ENCODE measurements at regions not wholly inside any gene's neighbourhood (a gene's known extent, or its start where the extent isn't known, plus 50 kb on each side); places are given as distances from the start of the nearest gene placed in this dataset.

DNA sequence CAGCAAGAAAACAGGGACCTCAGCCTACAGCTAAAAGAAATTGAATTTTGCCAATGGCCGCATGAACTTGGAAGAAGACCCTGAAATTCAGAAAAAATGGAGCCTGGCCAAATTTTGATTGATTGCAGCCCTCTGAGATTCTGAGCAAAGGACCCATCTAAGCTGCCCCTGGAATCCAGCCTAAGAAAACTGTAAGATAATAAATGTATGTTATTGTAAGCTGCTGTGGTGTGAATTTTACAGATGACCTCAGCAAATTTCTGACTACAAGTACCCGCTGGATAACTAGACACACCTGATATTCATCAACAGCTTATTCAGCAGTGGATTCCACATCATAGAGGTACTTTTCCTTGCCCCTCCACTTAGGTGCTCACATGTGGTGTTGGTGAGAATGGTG, 119.5 kb upstream of the EPHA5 start:
- CTCF ChIA-PET, result interaction anchor here (0.8 to 1.1 kb wide), 2 partner anchors 14 to 433 kb away, joined by 3 read pairs; no protein-coding TSS in a partner anchor
- POLR2A ChIA-PET, result no interaction called here
- intact Hi-C loops (cut with micrococcal nuclease), result loop anchor here (5.0 kb wide), 1 partner anchor 118 kb away; the partner anchor contains the start of gene EPHA5

More for the DNA sequence above, 119.5 kb upstream of the EPHA5 start:
- Histone ChIP-seq H4K20me1 (replicated peaks; ENCODE audit: control insufficient read depth, extremely low read depth, insufficient read depth, low read length) (no peaks in the 10 kb centered on the region), H3K4me2 (ENCODE audit: insufficient read depth, low read length) (no peak overlapping the region), H3K9me3 (replicated peaks; ENCODE audit: control insufficient read depth, insufficient read depth, low read length) (no peaks in the 10 kb centered on the region), H3K27ac (ENCODE audit: insufficient read depth, low read depth, low read length) (no peak overlapping the region), H3K4me3 (replicated peaks in 1 of 3; ENCODE audit: insufficient read depth in 1 of 3, low read depth in 1 of 3, low read length in 3 of 3) (no peak overlapping the region), H3K36me3 (ENCODE audit: control insufficient read depth in 2 of 2, extremely low read depth in 1 of 2, insufficient read depth in 2 of 2, low read length in 2 of 2) (no peaks in the 10 kb centered on the region), H3K9ac (replicated peaks; ENCODE audit: extremely low read depth, insufficient read depth, low read length) (no peak overlapping the region), H3K27me3 (ENCODE audit: control insufficient read depth in 2 of 2, insufficient read depth in 2 of 2, low read length in 2 of 2) (no peaks in the 10 kb centered on the region), H2AFZ (ENCODE audit: low read depth, low read length) (no peak overlapping the region), H3K4me1 (ENCODE audit: control insufficient read depth, extremely low read depth, insufficient read depth, low read length) (peaks cover 8% of the 10 kb centered on the region), H3K9me1 (replicated peaks; ENCODE audit: control insufficient read depth, extremely low read depth, insufficient read depth, low read length) (no peaks in the 10 kb centered on the region), H3K79me2 (ENCODE audit: control insufficient read depth, insufficient read depth, low read length) (no peaks in the 10 kb centered on the region)
- no TSS peak for BruUV-seq (replicated peaks)
- FAIRE-seq (no peak), DNase-seq (ENCODE audit: low read depth, low spot score) (no peak)
- dilution Hi-C loops (cut with MboI; ENCODE audit: extremely low pct_ligation_motif_present, low sequenced_read_pairs), result no loop called here
- TF ChIP-seq GATA2 (IDR thresholded peaks at IDR 0.05; ENCODE audit: insufficient read depth, insufficient read length, low read depth, low read length) (no peak), FOS (IDR thresholded peaks at IDR 0.05; ENCODE audit: borderline replicate concordance, insufficient read depth, low read length) (no peak), MYC (IDR thresholded peaks at IDR 0.05; ENCODE audit: low read depth, low read length) (no peak), EZH2 (IDR thresholded peaks at IDR 0.05; ENCODE audit: borderline replicate concordance, low read depth, low read length, severe bottlenecking) (no peak), POLR2A (IDR thresholded peaks at IDR 0.05; ENCODE audit: low read depth, low read length) (no peak), POLR2AphosphoS5 (IDR thresholded peaks at IDR 0.05; ENCODE audit: insufficient read depth, low read depth, low read length) (no peak), JUN (IDR thresholded peaks at IDR 0.05; ENCODE audit: borderline replicate concordance, insufficient read depth, insufficient read length, low read depth) (no peak)
- TF ChIP-seq, protein P1, sequence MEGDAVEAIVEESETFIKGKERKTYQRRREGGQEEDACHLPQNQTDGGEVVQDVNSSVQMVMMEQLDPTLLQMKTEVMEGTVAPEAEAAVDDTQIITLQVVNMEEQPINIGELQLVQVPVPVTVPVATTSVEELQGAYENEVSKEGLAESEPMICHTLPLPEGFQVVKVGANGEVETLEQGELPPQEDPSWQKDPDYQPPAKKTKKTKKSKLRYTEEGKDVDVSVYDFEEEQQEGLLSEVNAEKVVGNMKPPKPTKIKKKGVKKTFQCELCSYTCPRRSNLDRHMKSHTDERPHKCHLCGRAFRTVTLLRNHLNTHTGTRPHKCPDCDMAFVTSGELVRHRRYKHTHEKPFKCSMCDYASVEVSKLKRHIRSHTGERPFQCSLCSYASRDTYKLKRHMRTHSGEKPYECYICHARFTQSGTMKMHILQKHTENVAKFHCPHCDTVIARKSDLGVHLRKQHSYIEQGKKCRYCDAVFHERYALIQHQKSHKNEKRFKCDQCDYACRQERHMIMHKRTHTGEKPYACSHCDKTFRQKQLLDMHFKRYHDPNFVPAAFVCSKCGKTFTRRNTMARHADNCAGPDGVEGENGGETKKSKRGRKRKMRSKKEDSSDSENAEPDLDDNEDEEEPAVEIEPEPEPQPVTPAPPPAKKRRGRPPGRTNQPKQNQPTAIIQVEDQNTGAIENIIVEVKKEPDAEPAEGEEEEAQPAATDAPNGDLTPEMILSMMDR (IDR thresholded peaks at IDR 0.05; ENCODE audit: extremely low read depth in 1 of 2, insufficient read depth in 1 of 2, low read depth in 1 of 2, low read length in 2 of 2), result no peak
- TF ChIP-seq, protein P2, sequence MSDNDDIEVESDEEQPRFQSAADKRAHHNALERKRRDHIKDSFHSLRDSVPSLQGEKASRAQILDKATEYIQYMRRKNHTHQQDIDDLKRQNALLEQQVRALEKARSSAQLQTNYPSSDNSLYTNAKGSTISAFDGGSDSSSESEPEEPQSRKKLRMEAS (IDR thresholded peaks at IDR 0.05; ENCODE audit: insufficient read depth, insufficient read length), result no peak

Data from endothelial cell of umbilical vein (primary cell).